ENCODE measurements at regions not wholly inside any gene's neighbourhood (a gene's known extent, or its start where the extent isn't known, plus 50 kb on each side); places are given as distances from the start of the nearest gene placed in this dataset.
"Not testable (repeated sequence)": the region's sequence is repeated elsewhere in the genome, so short reads cannot be mapped to it uniquely, and the experiment has no call there.

DNA sequence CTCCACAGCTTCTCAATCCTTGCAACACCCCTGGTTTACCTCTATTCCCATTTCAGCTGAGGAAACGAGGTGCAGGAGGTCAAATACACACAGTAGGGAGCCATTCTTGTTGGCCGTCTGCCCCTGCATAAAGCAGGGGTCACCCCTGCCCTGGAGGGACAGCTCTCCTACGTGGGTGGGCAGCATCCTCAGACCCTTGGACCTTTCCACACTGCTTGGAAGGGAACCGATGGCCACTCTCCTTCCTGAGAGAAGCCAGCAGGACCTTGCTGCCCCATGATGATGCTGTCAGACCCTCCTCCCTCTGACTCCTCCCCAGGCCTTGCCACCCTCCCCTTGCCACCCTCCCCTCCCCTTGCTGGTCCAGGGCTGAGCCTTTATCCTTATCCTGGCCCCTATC, 121.1 kb upstream of the SYT13 start:
- Histone ChIP-seq H3K27me3 (no peaks in the 10 kb centered on the region), H3K4me3 (no peak overlapping the region), H3K9me3 (no peaks in the 10 kb centered on the region), H3K36me3 (no peaks in the 10 kb centered on the region), H3K4me1 (peaks cover 0 to 7% of the 10 kb centered on the region in 2 donors), H3K27ac (no peak overlapping the region)
- TF ChIP-seq CTCF (IDR thresholded peaks at IDR 0.05), result no peak
- DNase-seq (ENCODE audit: low spot score), result no peak

DNA sequence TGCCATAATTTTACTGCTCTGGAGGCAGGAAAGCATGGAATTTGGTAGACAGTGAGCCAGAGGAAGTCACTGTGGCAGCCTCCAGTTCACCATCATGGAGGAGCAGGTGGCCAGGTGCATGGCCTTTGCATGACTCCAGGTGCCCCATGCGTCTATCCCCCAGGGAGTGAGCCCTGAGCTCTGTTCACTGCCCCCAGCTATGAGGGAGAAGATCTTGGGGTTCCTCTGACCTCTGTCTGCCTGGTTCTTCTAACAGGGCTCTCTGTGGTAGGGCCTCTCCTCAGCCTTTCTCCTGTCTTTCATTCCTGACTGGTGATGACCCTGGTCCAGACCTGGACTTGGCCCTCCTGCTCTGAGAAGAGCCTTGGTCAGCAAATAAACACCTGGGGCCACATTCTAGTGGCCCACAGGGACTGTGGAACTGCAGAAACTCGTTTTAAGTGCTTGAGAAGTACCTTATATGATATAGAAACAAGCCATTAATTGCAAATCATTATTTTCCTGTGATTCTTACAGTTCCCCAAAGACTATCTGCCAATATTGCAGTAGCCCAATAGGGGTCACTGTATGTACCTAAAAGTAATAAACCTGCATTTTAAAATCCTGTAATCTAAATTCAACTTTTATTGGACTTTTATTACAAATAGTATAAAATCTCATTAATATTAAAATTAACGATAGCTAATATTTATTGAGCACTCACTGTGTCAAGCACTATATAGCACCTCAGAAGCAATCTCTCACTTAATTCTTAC, 120.0 kb upstream of the SYT13 start:
- Histone ChIP-seq H3K36me3 (no peaks in the 10 kb centered on the region), H3K9me3 (no peaks in the 10 kb centered on the region), H3K4me3 (no peak overlapping the region), H3K27me3 (no peaks in the 10 kb centered on the region), H3K27ac (no peak overlapping the region), H3K4me1 (peaks cover 0 to 7% of the 10 kb centered on the region in 2 donors)
- DNase-seq (ENCODE audit: low spot score), result no peak
- peak in 1 of 2 donors; percentile 59 for TF ChIP-seq CTCF (IDR thresholded peaks at IDR 0.05)

DNA sequence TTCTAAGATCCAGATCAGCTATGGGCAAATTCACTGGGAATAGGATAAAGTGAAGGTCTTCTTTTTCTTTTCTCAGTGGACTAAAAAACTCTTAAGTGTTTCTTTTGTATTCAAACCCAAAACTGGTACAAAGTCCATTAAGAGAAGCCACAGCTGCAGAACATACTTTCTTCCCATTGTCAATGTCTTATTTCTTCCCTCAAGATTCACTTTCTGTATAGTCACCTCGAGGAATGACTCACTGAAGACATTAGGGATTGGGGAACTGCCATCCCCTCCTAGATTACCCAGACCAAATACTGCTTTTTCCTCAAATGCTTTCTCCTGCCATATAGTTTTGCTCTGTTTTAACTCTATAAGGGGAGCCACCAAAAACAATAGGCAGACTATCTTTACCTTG, 117.4 kb upstream of the SYT13 start:
- not testable (repeated sequence) for H3K9me3 ChIP-seq; H3K36me3 ChIP-seq; H3K27ac ChIP-seq; H3K27me3 ChIP-seq; DNase-seq (ENCODE audit: low spot score); H3K4me1 ChIP-seq; H3K4me3 ChIP-seq

- H3K27me3 ChIP-seq, result no peaks in the 10 kb centered on the region
Measured at GRCh38 chr11:45402049-45402630, 116.0 kb upstream of the SYT13 start.

GRCh38 chr11:45400591-45400990, 114.5 kb upstream of the SYT13 start:
- DNase-seq (ENCODE audit: low spot score), result no peak
- no peak for TF ChIP-seq CTCF (IDR thresholded peaks at IDR 0.05)
- Histone ChIP-seq H3K27ac (no peak overlapping the region), H3K9me3 (no peaks in the 10 kb centered on the region), H3K36me3 (no peaks in the 10 kb centered on the region), H3K4me3 (no peak overlapping the region), H3K4me1 (no peaks in the 10 kb centered on the region), H3K27me3 (no peaks in the 10 kb centered on the region)

More at GRCh38 chr11:45402049-45402630, 116.0 kb upstream of the SYT13 start:
- H3K4me1 ChIP-seq, result no peaks in the 10 kb centered on the region
- no peak overlapping the region for H3K27ac ChIP-seq
- H3K36me3 ChIP-seq, result no peaks in the 10 kb centered on the region
- no peak overlapping the region for H3K4me3 ChIP-seq
- DNase-seq (ENCODE audit: low spot score), result no peak
- no peak for TF ChIP-seq CTCF (IDR thresholded peaks at IDR 0.05)
- H3K9me3 ChIP-seq, result no peaks in the 10 kb centered on the region

GRCh38 chr11:45399166-45399565, 113.0 kb upstream of the SYT13 start:
- Histone ChIP-seq H3K36me3 (no peaks in the 10 kb centered on the region), H3K4me1 (no peaks in the 10 kb centered on the region), H3K4me3 (no peak overlapping the region), H3K27me3 (no peaks in the 10 kb centered on the region), H3K27ac (no peak overlapping the region), H3K9me3 (no peaks in the 10 kb centered on the region)
- no peak for DNase-seq (ENCODE audit: low spot score)
- no peak for TF ChIP-seq CTCF (IDR thresholded peaks at IDR 0.05)
